Choroid plexus epithelial cell (primary cell): ENCODE measurements at regions not wholly inside any gene's neighbourhood (a gene's known extent, or its start where the extent isn't known, plus 50 kb on each side); places are given as distances from the start of the nearest gene placed in this dataset.

ENCODE experiments used
- DNase-seq: peaks from one replicate; pipeline ENCODE4 v3.0.0-alpha.2; 2010; ENCODE audit warnings: low read depth
- H3K4me3 ChIP-seq: 2 replicates; pipeline ENCODE4 v1.5.1; 2011; ENCODE audit warnings: low read depth, mild to moderate bottlenecking, control low read depth, low read length, moderate library complexity
- TF ChIP-seq, protein P1 (sequence below): conservative IDR thresholded peaks from 2 replicates; pipeline ENCODE4 v1.5.1; 2011; ENCODE audit warnings: low read depth, mild to moderate bottlenecking, control low read depth, inconsistent platforms, low read length, moderate library complexity

DNA sequence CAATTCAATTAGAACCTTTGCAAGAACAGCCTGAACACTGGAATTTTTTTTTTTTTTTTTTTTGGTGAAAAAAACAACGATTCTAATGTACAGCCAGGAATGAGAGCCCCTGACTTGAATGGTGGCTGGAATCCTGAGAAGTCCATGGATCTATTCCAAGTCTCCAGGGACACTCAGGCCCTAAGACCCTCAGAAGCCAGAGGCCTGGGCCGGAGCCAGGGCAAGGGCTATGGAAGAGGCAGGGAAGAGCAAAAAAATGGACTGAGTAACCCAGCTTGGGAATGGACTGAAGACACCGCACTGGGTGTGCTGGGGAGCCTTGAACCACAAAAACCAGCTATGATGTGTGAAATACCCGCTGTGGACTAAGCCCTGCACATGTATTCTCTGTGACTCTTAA is 60.3 kb upstream of the LHX1 start:
- no peak overlapping the region for H3K4me3 ChIP-seq
- DNase-seq = no peak
- TF ChIP-seq, protein P1, sequence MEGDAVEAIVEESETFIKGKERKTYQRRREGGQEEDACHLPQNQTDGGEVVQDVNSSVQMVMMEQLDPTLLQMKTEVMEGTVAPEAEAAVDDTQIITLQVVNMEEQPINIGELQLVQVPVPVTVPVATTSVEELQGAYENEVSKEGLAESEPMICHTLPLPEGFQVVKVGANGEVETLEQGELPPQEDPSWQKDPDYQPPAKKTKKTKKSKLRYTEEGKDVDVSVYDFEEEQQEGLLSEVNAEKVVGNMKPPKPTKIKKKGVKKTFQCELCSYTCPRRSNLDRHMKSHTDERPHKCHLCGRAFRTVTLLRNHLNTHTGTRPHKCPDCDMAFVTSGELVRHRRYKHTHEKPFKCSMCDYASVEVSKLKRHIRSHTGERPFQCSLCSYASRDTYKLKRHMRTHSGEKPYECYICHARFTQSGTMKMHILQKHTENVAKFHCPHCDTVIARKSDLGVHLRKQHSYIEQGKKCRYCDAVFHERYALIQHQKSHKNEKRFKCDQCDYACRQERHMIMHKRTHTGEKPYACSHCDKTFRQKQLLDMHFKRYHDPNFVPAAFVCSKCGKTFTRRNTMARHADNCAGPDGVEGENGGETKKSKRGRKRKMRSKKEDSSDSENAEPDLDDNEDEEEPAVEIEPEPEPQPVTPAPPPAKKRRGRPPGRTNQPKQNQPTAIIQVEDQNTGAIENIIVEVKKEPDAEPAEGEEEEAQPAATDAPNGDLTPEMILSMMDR = no peak

DNA sequence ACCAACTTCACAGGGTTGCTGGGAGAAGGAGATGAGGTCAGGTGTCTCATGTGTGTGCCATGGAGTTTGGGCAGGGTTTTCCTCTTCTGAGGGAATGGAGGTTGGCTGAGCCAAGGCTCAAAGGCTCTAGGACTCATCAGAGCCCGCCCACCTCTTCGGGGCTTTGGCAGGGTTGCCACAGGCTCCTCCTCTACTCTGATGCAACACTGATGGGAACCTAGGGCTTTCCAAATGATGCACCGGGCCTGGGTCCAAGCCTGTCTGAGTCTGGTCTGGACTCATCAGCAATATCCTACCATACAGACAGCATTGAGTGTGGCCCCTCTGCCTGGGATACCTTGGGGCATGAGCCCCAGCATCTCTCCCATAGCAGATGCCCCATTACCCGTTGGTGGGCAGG is 59.5 kb upstream of the LHX1 start:
- no peak for DNase-seq

DNA sequence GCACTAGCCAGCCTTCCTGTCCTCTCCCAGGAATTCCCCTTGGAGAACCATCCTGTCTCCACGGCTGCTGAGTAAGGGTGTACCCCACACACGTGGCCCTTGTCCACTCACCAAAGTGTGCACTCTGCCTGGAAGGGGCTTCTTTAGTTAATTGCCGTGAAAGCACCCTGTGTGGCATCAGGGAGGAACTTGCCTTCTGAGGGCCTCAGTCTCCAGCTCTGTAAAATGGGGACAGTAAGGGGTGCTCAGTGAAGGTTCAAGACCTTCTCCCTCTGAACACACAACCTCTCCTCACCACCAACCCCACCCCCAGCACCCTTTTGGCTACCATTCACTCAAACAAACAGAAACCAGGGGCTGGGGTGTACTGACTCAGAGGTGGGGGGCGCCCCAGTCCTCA is 59.1 kb upstream of the LHX1 start:
- H3K4me3 ChIP-seq = no peak overlapping the region
- TF ChIP-seq, protein P1 = no peak
- no peak for DNase-seq

More for the DNA sequence above, 59.5 kb upstream of the LHX1 start:
- TF ChIP-seq, protein P1 = no peak
- H3K4me3 ChIP-seq = no peak overlapping the region

DNA sequence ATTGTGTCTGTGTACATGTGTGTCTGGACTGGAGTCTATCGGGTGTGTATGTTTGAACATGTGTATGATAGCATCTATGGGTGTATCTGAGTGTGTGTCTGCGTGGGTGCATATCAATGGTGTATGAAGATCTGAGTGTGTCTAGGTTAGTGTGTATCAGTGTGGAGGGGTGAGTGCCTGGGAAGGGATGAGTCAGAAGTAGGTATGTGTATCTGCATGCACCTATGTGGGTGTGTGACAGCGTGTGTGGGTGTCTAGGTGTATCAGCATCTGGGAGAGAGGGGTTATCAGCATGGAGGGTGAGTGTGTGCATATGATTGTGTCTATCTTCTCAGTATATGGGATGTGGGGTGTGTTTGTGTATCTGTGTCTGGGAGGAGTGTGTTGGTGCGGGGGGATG is 58.2 kb upstream of the LHX1 start:
- DNase-seq = no peak
- H3K4me3 ChIP-seq = no peak overlapping the region
- TF ChIP-seq, protein P1 = no peak

DNA sequence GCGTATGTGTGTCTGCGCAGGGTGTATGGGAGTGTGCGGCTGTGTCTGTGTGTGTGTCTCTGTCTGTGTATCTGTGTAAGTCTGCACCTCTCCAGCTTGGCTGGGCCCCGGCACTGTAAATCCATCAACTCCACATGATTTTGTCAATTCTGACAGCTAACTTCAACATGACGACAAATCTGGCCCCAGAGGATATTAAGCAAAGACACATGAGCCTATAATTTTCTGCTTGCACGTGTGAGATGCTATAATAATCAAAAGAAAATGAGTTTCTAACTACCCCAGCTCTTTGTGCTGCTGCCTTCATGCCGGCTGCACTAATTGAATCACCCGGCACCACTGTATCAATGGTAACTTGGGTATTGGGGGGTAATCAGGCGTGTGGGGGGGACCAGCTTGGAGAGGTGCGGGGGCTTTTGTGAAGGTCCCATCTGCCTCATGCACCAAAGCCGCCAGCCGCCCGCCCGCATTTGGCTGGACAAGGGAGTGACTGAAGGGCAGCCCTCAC is 57.6 kb upstream of the LHX1 start:
- TF ChIP-seq, protein P1 = no peak
- no peak for DNase-seq
- no peak overlapping the region for H3K4me3 ChIP-seq

DNA sequence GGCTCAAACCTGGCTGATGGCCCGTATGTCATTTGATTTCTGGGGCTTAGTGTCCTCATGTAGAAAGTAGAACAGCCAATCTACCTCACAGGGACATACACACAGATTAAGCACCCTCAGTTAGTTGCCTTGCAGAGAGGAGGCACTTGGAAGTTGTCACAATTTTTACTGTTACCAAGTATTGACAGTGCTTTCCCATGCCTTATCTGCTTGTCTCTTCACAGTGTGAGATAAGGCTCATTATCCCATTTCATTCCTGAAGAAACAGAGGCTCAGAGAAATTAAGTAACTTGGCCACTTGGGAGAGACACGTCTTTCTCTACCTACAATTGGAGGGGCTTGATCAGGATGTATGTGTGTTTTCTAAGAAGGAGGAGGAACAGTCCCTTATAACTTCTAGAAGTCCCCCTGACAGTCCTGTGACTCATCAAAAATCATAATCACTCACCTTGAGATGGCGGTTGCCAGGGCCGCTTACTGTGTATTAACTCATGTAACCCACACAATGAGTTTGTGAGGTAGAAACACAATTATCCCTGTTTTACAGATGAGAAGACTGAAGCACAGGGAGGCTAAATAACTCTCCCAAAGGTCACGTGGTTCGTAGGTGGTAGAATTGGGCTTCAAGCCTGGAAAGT is 56.9 kb upstream of the LHX1 start:
- DNase-seq = no peak
- TF ChIP-seq, protein P1 = no peak
- no peak overlapping the region for H3K4me3 ChIP-seq

DNA sequence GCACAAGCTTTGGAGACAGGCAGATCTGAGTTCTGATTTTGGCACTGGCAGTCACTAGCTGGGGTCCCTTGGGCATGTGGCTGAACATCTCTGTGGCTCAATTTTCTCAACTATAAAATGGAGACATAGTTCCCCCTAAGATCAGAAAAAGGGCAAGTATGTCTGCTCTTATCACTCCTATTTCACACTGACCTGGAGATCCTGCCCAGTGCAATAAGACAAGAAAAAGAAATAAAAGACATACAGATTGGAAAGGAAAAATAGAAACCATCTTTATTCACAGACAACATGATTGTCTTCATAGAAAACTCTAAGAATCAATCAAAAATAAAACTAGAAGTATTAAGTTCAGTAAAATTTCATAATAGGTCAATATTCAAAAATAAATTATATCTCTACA is 56.0 kb upstream of the LHX1 start:
- no peak overlapping the region for H3K4me3 ChIP-seq
- TF ChIP-seq, protein P1 = no peak
- DNase-seq = no peak
